Right lobe of liver (tissue), 4 donors: ENCODE measurements at regions not wholly inside any gene's neighbourhood (a gene's known extent, or its start where the extent isn't known, plus 50 kb on each side); places are given as distances from the start of the nearest gene placed in this dataset.

Experiments
- POLR2A ChIP-seq: fragments of 450-650 bp; IDR thresholded peaks from one replicate; pipeline ENCODE4 v1.6.1; 2017; ENCODE audit warnings: antibody characterized with exemption, mild to moderate bottlenecking
- TF ChIP-seq, protein P1 (sequence below), 4 donors: fragments of 200-600 bp in 3 of 4; fragments of 450-650 bp in 1 of 4; IDR thresholded peaks; one replicate each; pipeline versions ENCODE4 v1.5.1 to v1.8.0; 2016 to 2022; ENCODE audit warnings: antibody characterized with exemption in 4 of 4, mild to moderate bottlenecking in 2 of 4
- donor health status: DM: no; HTN: no; CAD: no.
- donor health status: DM: no; HTN: no; CAD: no.
- donor health status: DM: no; HTN: yes; CAD: no.

DNA sequence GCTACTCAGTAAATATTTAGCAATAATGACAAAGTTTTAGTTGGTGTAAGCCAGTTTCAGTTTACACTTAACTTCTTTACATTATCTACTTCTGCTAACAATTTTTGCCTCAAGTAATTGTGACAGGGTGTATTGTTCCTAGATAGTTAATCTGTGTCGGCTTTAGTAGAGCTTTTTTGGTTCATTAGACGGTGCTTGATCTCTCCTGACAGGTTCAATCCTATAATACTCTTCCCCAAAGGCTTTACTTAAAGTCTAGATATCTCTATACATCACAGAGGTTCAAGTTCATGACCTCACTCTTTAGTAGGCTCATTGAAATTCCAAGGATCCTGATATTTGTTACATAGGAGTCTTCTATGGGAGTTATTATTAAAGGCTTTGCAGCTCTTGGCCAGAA lies 365.6 kb upstream of the DPPA4 start:
- TF ChIP-seq, protein P1, sequence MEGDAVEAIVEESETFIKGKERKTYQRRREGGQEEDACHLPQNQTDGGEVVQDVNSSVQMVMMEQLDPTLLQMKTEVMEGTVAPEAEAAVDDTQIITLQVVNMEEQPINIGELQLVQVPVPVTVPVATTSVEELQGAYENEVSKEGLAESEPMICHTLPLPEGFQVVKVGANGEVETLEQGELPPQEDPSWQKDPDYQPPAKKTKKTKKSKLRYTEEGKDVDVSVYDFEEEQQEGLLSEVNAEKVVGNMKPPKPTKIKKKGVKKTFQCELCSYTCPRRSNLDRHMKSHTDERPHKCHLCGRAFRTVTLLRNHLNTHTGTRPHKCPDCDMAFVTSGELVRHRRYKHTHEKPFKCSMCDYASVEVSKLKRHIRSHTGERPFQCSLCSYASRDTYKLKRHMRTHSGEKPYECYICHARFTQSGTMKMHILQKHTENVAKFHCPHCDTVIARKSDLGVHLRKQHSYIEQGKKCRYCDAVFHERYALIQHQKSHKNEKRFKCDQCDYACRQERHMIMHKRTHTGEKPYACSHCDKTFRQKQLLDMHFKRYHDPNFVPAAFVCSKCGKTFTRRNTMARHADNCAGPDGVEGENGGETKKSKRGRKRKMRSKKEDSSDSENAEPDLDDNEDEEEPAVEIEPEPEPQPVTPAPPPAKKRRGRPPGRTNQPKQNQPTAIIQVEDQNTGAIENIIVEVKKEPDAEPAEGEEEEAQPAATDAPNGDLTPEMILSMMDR (IDR thresholded peaks at IDR 0.05), result no peak
- no peak for TF ChIP-seq POLR2A
